GM23248 (cell line): ENCODE measurements at regions not wholly inside any gene's neighbourhood (a gene's known extent, or its start where the extent isn't known, plus 50 kb on each side); places are given as distances from the start of the nearest gene placed in this dataset.

Experiments
- EZH2 ChIP-seq: fragments of 200-600 bp; sonication (generic); IDR thresholded peaks from 2 replicates; pipeline ENCODE4 v1.6.1; 2018; ENCODE audit warnings: antibody characterized with exemption, mild to moderate bottlenecking; ENCODE audit not compliant: insufficient read depth, poor library complexity, severe bottlenecking
- EZH2phosphoT487 ChIP-seq: fragments of 200-600 bp; sonication (generic); IDR thresholded peaks from 2 replicates; pipeline ENCODE4 v1.6.1; 2018; ENCODE audit warnings: antibody characterized with exemption, moderate library complexity, mild to moderate bottlenecking, low read depth; ENCODE audit not compliant: insufficient read depth

DNA sequence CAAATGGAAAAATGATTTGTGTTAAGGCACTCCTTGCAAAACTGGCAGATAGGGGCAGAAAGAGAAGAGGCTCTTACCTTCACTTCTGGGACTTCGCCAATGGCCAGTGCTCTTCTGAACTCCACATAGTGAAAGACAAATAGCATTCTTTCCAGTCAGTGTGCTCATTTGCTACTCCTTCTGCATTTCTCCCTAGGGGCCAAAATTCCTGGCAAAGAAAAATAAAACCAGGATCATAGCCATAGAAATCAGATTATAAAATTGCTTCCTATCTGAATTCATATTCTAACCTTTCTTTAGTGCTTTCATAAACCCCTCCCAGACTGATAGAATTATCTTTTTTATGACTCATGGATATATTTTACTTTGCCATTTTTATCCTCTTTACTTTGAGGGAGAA lies 56.9 kb upstream of the PELI1 start:
- TF ChIP-seq EZH2, result no peak
- no peak for TF ChIP-seq EZH2phosphoT487
